Right lobe of liver (tissue), 4 donors: ENCODE measurements at regions not wholly inside any gene's neighbourhood (a gene's known extent, or its start where the extent isn't known, plus 50 kb on each side); places are given as distances from the start of the nearest gene placed in this dataset.

ENCODE experiments used
- CTCF ChIP-seq, 4 donors: fragments of 200-600 bp in 3 of 4; fragments of 450-650 bp in 1 of 4; IDR thresholded peaks; one replicate each; pipeline versions ENCODE4 v1.5.1 to v1.8.0; 2016 to 2022; ENCODE audit warnings: antibody characterized with exemption in 4 of 4, mild to moderate bottlenecking in 2 of 4
- POLR2A ChIP-seq: fragments of 450-650 bp; IDR thresholded peaks from one replicate; pipeline ENCODE4 v1.6.1; 2017; ENCODE audit warnings: antibody characterized with exemption, mild to moderate bottlenecking
- donor health status: DM: no; HTN: no; CAD: no.
- donor health status: DM: no; HTN: no; CAD: no.
- donor health status: DM: no; HTN: yes; CAD: no.

- TF ChIP-seq CTCF (IDR thresholded peaks at IDR 0.05) (no peak), POLR2A (no peak)
These were observed 252.3 kb downstream of the IZUMO3 start for GRCh38 chr9:24293386-24293785.
